ENCODE measurements at regions not wholly inside any gene's neighbourhood (a gene's known extent, or its start where the extent isn't known, plus 50 kb on each side); places are given as distances from the start of the nearest gene placed in this dataset.

DNA sequence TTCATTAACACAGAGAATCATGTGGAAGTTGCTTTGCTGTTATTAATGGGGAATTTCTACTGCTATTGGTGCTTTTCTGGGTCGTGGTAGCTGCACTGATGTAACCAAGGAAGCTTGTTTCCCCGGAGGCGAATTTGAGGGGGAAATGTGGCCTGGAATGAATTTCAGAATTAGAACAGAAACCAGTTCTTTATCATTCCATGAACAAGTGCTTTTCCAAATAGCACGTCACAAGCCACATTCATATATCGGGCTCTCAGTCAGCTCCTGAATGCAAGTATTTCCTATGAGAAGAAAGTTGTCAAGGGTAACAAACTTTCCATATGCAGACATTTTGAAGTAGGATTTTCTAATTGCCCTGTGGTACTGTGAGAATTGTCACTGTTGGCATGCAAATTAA is 1353.2 kb downstream of the AACS start:
- TF ChIP-seq, protein P1, sequence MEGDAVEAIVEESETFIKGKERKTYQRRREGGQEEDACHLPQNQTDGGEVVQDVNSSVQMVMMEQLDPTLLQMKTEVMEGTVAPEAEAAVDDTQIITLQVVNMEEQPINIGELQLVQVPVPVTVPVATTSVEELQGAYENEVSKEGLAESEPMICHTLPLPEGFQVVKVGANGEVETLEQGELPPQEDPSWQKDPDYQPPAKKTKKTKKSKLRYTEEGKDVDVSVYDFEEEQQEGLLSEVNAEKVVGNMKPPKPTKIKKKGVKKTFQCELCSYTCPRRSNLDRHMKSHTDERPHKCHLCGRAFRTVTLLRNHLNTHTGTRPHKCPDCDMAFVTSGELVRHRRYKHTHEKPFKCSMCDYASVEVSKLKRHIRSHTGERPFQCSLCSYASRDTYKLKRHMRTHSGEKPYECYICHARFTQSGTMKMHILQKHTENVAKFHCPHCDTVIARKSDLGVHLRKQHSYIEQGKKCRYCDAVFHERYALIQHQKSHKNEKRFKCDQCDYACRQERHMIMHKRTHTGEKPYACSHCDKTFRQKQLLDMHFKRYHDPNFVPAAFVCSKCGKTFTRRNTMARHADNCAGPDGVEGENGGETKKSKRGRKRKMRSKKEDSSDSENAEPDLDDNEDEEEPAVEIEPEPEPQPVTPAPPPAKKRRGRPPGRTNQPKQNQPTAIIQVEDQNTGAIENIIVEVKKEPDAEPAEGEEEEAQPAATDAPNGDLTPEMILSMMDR (IDR thresholded peaks at IDR 0.05 in 4 of 5, conservative IDR thresholded peaks at IDR 0.05 in 1 of 5): no peak
- TF ChIP-seq POLR2A (IDR thresholded peaks at IDR 0.05): no peak

Data from gastrocnemius medialis (tissue), 4 donors.